Left forelimb (tissue), 1 donor: ENCODE measurements at regions not wholly inside any gene's neighbourhood (a gene's known extent, or its start where the extent isn't known, plus 50 kb on each side); places are given as distances from the start of the nearest gene placed in this dataset.

ENCODE experiments used
- DNase-seq: peaks from one replicate; pipeline ENCODE4 v3.0.0-alpha.2; 2018; ENCODE audit warnings: low spot score

DNA sequence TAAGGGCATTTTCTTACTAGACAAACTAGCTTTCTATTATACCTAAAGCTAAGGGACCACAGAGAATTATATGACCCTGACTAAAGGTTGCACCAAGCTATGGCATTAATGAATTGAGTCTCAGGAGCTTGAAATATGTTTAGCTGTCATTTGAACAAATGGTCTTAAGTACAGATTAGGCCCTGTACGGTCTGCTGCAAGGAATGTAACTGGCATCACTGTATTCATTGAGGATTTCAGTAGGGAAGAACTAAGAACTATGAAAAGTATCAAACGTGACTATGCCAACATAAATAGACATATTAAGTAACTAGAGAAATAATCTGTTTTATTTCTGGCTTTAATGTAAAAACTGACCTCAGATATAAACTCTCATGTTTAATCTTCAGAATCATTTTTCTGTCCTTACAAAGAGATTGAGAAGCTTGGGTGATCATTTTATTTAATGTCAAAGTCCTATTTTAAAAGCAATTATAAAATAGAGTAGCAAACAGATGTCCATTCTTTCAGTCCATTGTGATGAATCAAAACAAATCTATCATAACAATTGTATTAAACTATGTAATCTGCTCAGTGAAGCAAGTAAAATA lies 845.9 kb downstream of the MAT2B start:
- no peak for DNase-seq

DNA sequence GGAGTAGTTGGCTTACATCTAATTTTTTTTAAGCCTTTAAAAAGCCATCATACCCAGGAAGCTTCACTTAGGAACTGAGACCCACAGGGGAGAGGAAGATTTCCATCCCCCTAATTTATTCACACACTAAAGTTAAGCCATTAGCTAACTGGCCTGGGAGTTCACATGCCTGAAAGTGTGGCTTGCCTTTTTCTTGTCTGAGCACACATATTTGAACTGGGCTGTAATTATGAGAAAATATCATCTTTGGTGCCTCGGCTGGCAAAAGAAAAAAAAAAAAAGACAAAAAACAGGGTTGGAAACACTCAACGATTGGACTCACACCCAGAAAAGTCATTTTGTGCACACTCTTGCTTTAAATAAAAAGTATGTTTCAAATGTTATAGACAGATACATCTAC lies 847.3 kb downstream of the MAT2B start:
- no peak for DNase-seq

DNA sequence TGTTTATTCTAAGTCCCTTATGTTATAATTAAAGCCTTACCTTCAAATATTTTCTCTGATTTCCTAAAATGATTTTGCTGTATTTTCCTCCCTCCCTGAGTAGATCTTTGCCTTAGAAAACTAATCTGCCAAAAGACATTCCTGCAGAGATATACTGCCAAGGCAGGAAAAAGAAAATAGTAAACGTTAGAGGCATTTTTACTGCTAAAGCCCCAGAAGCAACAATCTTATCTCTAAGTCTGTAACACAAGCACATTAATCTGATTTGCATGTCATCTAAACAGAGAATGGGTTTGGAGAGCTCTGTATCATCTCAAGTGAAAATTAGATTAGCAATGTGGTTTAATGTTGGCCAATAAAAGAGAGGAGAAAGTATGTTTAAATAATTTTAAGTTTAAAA lies 847.7 kb downstream of the MAT2B start:
- no peak for DNase-seq

DNA sequence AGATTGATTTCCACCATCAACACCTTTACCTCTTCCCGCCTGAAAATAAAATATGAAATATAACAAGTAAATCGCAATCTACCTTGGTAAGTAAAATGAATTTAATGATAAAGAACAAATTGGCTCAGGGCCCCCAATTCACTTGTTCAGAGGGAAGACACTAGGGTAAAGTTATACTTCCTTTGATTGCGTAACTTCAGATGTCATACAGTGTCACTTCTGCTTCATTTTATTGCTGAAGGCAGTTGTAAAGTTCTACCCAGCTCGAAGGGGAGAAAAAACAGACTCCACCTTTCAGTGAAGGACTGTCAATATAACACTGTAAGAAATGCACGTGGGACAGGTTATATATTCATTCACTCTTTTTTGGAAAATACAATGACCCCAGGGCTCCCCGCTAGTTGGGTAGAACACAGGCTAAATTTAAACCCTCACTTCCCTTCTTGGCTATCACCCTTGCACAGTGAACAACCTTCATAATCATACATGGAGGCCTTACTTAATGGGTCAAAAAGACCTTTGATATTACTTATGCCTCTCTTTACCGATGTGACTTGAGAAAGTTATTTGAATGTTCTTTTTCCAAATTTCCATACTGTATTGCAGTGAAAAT lies 848.8 kb downstream of the MAT2B start:
- no peak for DNase-seq

DNA sequence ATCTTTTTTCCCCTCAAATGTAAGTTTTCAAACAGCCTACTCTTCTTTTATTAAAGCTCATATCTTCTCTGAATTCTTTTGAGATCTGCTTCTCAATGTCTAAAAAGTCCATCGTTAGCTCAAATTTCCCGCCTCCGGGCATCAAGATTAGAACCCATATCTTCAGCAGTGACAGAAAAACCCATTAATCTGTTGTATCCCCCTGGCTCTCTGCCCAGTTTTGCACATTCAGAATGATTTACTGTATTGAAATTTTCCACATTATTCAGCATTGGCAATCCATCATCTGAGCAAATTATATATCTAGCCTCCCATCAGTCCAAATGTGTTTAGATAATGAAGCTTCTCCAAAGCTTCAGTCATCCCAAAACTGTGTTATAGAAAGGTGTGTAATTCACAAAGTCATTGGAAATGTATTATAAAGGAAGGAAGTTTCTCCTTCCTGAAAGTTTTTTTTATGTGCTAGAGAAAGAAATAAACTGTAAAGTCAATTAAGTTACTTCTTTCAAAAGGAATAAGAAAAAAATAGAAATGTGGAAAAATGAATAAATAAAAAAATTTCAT lies 849.9 kb downstream of the MAT2B start:
- no peak for DNase-seq

DNA sequence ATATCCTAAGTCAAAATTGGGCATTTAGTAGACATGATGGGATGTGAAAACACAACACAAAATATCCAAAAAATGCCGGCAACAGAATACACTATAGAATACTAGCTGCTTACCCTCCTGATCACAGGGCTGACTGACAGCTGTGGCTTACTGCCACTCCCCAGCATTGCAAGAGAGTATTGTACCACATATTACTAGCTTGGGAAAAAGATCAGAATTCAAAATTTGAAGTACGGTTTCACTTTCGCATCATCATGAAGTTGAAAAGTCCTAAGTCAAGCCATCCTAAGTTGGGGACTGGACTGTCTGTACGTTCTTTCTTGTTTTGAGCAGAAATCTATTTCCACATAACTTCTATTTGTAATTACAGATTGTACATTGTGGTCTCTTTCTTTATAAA lies 851.4 kb downstream of the MAT2B start:
- DNase-seq: no peak

DNA sequence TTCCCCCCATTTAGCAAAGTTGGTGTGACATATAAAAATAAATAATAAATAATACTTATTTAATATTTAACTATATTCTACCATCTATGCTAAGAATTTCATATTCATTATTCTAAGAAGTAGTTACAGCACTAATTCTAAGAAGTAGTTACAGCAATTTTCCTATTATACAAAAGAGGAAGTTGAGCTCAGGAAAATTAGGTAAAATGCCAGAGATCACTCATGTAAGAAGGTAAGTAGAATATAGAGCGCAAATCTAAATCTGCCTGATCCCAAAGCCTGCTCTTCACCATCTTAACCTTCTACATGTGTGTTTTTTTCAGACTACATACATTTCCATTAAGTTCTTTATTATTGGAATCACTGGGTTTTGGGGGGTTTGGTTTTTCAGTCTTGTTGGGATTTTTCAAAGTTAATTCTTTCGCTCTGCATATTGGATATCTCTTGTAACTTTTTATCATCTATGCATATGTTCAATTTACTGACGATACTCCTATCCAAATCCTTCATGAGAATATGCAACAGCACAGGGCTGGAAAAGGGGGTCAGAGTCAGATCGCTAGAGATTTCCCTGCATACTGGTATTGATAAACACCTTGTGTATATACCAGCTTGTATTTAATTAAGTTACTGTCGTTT lies 852.1 kb downstream of the MAT2B start:
- DNase-seq: no peak

DNA sequence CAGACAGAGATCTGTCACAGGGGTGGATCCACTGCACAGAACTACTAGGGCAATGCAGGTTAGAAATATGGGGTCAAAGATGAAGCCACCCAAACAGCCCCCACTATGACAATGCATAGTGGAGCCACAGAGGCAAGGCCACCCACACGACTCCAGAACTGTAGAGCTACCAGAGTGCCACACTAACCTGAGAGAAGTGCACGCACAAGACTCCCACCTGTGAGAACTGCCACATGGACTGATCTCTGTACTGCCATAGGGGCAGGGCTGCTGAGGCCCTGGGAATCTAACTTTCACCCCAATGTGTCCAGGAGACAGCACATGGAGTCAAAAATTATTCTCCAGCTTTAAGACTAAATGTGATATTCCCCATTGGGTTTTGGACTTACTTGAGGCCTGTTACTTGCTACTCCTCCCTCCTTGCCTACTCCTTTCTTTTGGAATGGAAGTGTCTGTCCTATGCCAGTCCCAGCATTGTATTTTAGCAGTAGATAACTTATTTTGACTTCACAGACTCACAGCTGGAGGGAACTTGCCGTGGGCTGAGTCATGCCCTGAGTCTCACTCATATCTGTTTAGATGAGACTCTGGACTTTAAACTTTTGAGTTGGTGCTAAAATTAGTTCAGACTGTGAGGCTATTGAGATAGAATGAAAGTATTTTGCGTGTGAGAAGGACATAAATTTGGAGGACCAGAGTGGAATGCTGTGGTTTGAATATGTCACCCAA lies 853.3 kb downstream of the MAT2B start:
- DNase-seq: no peak

DNA sequence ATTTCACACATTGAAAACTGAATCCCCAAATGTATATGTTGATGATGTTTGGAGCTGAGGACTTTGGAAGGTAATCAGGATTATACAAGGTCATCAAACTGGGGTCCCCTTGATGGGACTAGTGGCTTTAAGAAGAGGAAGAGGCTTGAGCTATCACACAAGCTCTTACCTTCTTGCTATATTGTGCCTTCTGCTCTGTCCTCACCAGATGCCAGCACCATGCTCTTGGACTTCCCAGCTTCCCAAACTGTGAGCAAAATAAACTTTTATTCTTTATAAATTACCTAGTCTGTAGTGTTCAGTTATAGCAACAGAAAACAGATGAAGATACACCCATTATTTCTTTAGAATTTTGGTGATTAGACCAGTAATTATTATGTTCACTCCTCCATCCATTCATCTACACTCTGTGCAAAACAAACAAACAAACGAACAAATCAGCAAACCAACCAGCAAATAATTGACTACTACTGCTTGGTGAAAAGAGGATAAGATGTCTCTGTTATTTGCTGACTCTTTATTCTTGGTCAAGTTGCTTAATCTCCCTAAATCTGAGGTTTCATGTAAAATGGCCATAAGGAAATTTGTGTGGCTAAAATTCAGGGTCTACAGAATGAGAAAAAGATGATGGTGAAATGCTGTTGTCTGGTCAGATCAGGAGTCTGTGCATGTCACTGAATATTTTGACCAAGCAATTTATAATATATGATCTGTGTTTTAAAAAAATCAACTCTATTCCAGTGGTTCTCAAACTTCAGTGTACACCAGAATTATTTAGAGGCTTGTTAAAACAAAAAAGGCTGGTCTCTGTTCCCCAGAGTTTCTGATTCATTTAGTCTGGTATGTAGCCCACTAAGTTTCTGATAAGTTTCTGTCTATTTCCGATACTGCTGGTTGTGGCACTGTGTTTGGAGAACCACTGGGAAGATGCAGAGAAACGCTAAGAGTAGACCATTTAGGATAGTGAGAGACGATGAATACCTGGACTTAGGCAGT lies 854.1 kb downstream of the MAT2B start:
- no peak for DNase-seq

DNA sequence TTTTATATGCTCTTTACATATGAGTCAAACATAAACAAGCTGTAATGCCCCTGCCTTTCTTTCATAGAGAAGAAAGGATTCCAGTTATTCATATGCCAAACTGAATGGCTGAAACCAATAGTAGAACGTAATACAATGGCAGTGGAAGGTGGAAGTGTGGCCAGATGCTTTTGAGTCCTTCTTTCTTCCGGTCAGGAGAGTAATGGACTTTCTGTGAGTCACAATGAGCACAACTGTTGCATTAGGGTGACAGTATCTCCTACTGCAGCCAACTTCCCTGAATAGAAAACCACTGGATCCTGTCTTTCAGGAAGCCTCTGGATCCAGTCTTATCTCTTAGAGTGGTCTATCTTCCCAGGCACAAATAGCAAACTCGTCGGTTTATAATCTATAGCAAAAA lies 855.2 kb downstream of the MAT2B start:
- no peak for DNase-seq

DNA sequence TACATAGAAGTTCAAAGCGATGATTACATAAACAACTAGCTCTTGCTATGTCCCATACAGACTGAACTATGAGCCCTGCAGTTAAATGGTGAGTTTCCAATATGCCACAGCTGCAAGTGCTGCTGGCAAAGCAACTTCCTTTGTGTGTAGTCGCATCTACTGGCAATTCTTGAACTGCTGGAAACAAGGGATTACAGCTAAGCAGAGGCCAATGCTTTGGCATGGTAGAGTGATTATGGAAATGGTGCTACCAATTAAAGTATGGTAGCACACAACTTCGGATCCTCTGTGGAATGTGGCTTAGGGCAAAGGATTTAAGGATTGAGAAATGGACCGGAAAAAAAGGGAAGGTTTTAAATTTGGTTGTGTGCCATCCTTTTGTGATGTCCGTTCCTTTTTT lies 856.6 kb downstream of the MAT2B start:
- DNase-seq: no peak

DNA sequence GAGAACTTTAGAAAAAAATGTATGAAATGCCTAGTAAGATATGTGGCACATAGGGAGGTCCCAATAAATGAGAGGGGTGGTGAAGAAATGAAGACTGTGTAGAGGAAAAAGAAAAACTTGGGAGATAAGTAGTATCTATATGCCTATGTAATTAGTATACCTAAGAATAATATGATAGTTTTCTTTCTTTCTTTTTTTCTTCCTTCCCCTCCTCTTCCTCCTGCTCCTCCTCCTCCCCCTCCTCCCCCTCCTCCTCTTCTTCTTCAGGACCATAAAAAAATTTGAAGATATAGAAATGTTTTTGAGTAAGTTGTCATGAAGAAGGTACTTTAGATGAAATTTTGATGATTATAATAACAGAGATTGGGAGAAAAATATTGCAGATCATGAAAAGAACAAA lies 857.4 kb downstream of the MAT2B start:
- no peak for DNase-seq

DNA sequence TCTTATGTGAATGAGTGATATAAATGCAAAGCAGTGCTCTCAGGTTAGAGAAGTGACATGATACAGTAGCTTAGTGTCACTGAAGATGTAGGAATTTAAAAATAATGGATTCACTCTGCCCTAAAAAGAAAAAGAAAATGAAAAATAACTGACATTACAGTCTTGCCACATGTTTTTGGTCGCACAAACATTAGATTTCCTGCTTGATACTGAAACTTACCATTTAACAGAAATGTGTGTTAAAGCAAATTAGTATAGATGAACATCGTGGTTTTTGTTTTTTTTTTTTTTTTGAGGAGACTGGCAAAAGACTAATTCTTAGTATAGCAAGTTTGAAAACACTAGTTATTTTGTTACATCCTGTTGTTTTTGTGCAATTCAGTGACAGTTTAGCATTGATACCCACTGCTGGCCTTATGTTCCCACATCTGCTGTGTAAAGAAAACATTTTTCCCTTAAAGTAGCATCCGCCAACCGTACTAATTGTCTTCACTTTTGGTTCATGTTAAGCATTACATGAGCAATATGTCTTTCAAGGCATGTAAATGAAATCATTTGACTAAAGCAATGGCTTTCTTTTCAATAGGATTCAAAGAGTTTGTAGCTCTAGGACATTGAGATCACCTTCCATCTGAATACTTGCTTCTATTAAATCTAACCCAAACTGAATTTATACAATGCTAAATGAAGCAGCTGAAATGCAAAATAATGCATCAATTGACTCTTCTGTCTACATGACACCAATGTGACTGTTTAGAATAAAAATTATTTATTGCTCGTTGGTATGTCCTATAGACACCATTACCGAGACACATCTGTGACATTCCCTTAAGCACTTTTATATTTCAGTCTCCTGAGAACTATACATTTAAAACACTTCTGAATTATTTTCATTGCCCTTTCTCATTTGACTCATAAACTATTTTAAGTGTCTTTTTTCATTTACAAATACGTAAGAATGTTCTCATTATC lies 859.1 kb downstream of the MAT2B start:
- DNase-seq: no peak

DNA sequence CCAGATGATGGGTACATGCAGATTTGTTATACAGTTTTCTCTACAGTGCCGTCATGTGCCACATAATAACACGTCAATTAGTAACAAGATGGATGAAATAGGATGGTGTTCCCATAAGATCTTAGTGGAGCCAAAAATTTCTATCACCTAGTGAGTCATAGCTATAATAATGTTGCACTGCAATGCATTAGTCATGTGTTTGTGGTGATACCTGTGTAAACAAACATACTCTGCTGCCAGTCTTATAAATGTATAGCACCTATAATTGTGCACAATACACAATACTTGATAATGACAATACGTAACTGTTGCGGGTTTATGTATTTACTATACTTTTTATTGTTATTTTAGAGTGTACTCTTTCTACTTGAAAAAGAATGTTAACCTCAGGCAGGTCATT lies 865.4 kb downstream of the MAT2B start:
- no peak for DNase-seq

DNA sequence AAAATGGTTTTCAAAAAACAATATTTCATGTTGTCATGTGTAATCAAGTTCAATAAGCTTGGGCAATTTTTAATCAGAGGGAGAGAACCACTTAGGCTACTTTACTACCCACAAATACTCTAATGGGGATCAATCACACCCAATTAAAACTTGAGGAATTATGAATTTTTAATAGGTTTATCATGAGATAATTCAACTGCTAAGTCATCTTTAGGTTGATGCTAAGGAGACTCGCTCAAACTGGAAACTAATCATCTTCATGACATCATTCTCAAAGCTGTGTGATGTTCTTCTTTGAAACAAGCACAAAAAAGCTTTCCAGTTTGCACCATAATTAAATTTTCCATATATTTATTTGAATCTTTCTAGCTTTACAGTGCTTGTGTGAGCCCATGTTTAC lies 867.5 kb downstream of the MAT2B start:
- DNase-seq: no peak

DNA sequence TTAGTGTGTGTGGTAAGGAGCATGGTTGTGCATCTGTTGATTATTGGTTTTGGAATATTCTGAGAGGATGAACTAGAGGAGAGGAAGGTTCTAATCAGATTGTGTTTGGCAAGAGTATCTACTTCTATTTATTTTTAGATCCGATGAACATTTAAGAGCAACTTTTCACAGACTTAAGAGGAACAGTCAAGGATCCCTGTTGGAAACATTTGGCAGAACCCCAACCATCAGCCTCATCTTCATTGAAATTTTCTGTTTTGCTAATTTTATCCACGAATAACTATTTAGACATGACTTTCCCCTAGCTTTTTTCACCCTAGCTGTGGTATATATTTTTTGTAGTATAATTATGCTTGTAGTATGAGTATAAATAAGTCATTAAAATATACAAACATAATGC lies 868.5 kb downstream of the MAT2B start:
- DNase-seq: no peak

DNA sequence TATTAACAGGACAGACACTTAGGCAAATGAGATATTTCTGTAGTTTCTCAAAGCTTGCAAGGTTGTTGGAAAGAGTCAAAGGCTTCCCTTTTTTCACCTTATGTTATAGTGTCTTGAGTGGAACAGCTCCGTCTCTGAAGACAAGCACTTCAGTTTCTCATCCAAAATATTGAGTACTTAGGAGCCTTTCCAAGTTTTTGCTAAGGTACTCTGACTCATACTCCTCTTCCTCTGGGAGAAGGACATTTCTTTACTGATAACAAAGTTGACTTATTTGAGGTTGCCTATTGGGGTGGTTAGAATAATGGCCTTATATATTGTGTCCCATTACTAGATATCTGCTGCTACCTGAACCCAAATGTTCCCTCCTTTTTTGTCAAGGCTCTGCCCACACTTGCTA lies 869.6 kb downstream of the MAT2B start:
- no peak for DNase-seq

DNA sequence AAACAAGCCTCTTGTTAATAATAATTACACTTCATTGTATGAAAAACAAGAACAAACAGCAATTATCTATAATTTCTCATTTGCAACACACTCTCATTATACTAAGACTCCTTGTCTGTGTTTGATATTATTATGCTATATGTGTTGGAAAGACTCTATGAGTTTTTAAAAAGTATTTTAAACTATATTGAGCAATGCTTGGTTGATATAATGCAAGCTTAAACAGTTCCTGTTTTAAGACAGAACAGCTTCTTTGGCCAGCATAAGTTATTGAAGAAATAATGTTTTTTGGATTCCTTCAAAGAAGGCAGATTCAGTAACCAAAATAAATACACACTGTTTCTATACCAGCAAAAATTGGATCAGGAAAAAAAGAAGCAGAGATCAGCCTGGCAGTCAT lies 871.4 kb downstream of the MAT2B start:
- DNase-seq: no peak

DNA sequence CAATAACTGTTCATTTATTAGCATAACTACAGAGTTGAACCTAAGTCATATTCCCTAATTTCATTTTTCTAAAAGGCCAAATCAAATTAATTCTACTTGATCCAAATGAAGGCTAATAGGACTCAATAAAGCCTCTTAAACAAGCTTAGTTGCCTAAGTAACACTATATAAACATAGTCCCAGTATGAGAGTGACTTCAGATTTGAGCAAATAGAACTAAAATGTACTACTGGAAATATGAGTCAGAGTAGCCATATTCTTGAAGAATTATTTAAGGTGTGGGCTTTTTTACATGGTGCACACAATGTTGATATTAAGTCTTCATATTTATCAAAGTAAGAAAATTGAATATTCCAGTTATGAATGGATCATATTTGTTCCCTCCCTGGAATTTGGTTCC lies 872.3 kb downstream of the MAT2B start:
- no peak for DNase-seq

DNA sequence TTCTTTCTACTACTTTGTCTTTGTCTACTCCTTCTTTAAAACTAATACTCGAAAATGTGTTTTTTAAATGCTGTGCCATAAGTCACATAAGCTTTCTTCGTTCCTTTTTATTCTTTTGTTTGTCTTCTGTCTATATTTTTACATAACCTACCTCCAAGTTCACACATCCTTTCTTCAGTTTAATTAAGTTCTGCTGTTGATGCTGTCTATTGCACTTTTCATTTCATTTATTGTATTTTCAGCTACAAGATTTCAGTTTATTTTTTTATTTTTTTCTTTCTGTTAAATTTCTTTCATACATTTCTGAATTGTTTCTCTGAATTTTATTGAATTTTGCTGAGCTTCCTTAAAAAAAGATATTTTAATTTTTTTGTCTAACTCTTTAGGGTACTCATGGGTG lies 878.2 kb downstream of the MAT2B start:
- no peak for DNase-seq

DNA sequence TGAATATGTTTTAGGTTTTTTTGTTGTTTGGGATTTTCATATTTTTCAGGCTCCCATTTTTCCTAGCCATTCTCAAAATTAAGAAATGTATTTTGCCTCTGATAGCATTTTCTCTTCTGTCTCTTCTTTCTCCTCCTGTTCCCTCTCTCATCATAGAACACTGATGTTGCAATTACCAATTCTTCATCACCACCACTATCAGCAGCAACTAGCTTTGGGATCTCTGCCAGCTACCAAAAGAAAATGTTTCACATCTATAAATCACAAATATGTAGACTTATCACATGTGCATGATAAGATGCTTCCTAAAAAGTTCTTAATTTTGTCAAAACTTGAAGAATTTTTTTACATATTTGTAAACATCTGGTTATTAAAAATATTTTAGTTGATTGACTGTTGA lies 887.1 kb downstream of the MAT2B start:
- DNase-seq: no peak
